Testis (tissue), 2 donors: ENCODE measurements at regions not wholly inside any gene's neighbourhood (a gene's known extent, or its start where the extent isn't known, plus 50 kb on each side); places are given as distances from the start of the nearest gene placed in this dataset.

ENCODE experiments used
- DNase-seq: peaks from one replicate; pipeline ENCODE4 v3.0.0-alpha.2; 2019
- H3K27ac ChIP-seq, 2 donors: fragments of 200-600 bp; sonication (generic); one replicate each; pipeline ENCODE4 v1.5.1; 2019
- H3K27me3 ChIP-seq: fragments of 200-600 bp; sonication (generic); one replicate; pipeline ENCODE4 v1.5.1; 2019
- H3K36me3 ChIP-seq: fragments of 200-600 bp; sonication (generic); one replicate; pipeline ENCODE4 v1.5.1; 2017; ENCODE audit warnings: low read depth; ENCODE audit errors: missing control alignments
- H3K4me1 ChIP-seq: fragments of 200-600 bp; sonication (generic); one replicate; pipeline ENCODE4 v1.5.1; 2019
- H3K4me3 ChIP-seq, 2 donors: fragments of 200-600 bp; sonication (generic); one replicate each; pipeline ENCODE4 v1.5.1; 2017 to 2019
- H3K9me3 ChIP-seq: fragments of 200-600 bp; sonication (generic); one replicate; pipeline ENCODE4 v1.5.1; 2017
- CTCF ChIP-seq, 3 experiments: fragments of 450-650 bp in 2 of 3; fragments of 200-600 bp in 1 of 3; sonication (generic) in 1 of 3; IDR thresholded peaks; one replicate each; pipeline ENCODE4 v1.5.1; 2016 to 2019; ENCODE audit warnings: antibody characterized with exemption in 3 of 3, mild to moderate bottlenecking in 2 of 3, moderate library complexity in 1 of 3
- POLR2A ChIP-seq: fragments of 450-650 bp; IDR thresholded peaks from one replicate; pipeline ENCODE4 v1.6.1; 2017; ENCODE audit warnings: antibody characterized with exemption, mild to moderate bottlenecking, moderate library complexity
- WGBS, 2 donors: methylation state at CpG; one replicate each; pipeline ENCODE4 v1.1.5; 2018; 5-methylcytosine and 5-hydroxymethylcytosine counted together
- intact Hi-C: fragments of 100-400 bp; cut with DNase I; formaldehyde crosslinking; loops from one replicate; pipeline ENCODE4 v1.15.1; 2023; ENCODE audit warnings: low total_unique reads

- Histone ChIP-seq H3K27ac (no peak overlapping the region), H3K9me3 (no peaks in the 10 kb centered on the region), H3K36me3 (no peaks in the 10 kb centered on the region), H3K27me3 (no peaks in the 10 kb centered on the region), H3K4me1 (no peaks in the 10 kb centered on the region), H3K4me3 (peak overlapping the region in 1 of 2 donors; percentile 2)
- no peak for DNase-seq
- TF ChIP-seq POLR2A (no peak), CTCF (IDR thresholded peaks at IDR 0.05) (no peak)
- intact Hi-C loops, result no loop called here
- WGBS, 2 donors, result 62 to 76% methylated on average over 9 of the region's 9 CpGs
Observed at GRCh38 chr10:10294184-10294880, 723.3 kb upstream of the CELF2 start.

- Histone ChIP-seq H3K27me3 (no peaks in the 10 kb centered on the region), H3K36me3 (no peaks in the 10 kb centered on the region), H3K4me3 (peak overlapping the region in 1 of 2 donors; percentile 2), H3K27ac (no peak overlapping the region), H3K9me3 (no peaks in the 10 kb centered on the region), H3K4me1 (no peaks in the 10 kb centered on the region)
- intact Hi-C loops, result no loop called here
- no peak for TF ChIP-seq CTCF (IDR thresholded peaks at IDR 0.05)
- no peak for TF ChIP-seq POLR2A
- DNase-seq, result no peak
- 62 to 80% methylated on average over 18 to 29 of the region's 29 CpGs for WGBS, 2 donors
Observed at GRCh38 chr10:10294881-10295529, 722.7 kb upstream of the CELF2 start.

GRCh38 chr10:10295537-10295936, 722.1 kb upstream of the CELF2 start:
- peak overlapping the region in 1 of 2 donors; percentile 2 for H3K4me3 ChIP-seq
- H3K27me3 ChIP-seq, result no peaks in the 10 kb centered on the region
- H3K4me1 ChIP-seq, result no peaks in the 10 kb centered on the region
- no peaks in the 10 kb centered on the region for H3K36me3 ChIP-seq
- H3K27ac ChIP-seq, result no peak overlapping the region
- H3K9me3 ChIP-seq, result no peaks in the 10 kb centered on the region
- no peak for DNase-seq
- TF ChIP-seq POLR2A (no peak), CTCF (IDR thresholded peaks at IDR 0.05) (no peak)
- WGBS, 2 donors, result 43 to 78% methylated on average over 10 of the region's 10 CpGs
- intact Hi-C loops, result no loop called here

GRCh38 chr10:10302689-10303088, 715.0 kb upstream of the CELF2 start:
- no peaks in the 10 kb centered on the region for H3K9me3 ChIP-seq
- no peak for DNase-seq
- no peak for TF ChIP-seq CTCF (IDR thresholded peaks at IDR 0.05)
- TF ChIP-seq POLR2A, result no peak
- H3K36me3 ChIP-seq, result no peaks in the 10 kb centered on the region
- H3K4me1 ChIP-seq, result no peaks in the 10 kb centered on the region
- intact Hi-C loops, result no loop called here
- 90 to 93% methylated on average over 3 of the region's 3 CpGs for WGBS, 2 donors
- no peaks in the 10 kb centered on the region for H3K27me3 ChIP-seq
- H3K27ac ChIP-seq, result no peak overlapping the region
- no peak overlapping the region for H3K4me3 ChIP-seq

GRCh38 chr10:10307036-10307435, 710.6 kb upstream of the CELF2 start:
- Histone ChIP-seq H3K4me1 (no peaks in the 10 kb centered on the region), H3K27me3 (no peaks in the 10 kb centered on the region), H3K27ac (no peak overlapping the region), H3K9me3 (no peaks in the 10 kb centered on the region), H3K36me3 (no peaks in the 10 kb centered on the region), H3K4me3 (no peak overlapping the region)
- TF ChIP-seq CTCF (IDR thresholded peaks at IDR 0.05) (no peak), POLR2A (no peak)
- WGBS, 2 donors, result 93 to 95% methylated on average over 5 of the region's 5 CpGs
- no peak for DNase-seq
- intact Hi-C loops, result no loop called here
